Stimulated activated CD4-positive, alpha-beta T cell treated with anti-CD3 and anti-CD28 coated beads, Interleukin-15, amount 100 ng/mL, for 24 hours (primary cell): ENCODE measurements at regions not wholly inside any gene's neighbourhood (a gene's known extent, or its start where the extent isn't known, plus 50 kb on each side); places are given as distances from the start of the nearest gene placed in this dataset.

ENCODE experiments used
- DNase-seq: peaks from one replicate; pipeline ENCODE4 v3.0.0-alpha.2; 2020

DNA sequence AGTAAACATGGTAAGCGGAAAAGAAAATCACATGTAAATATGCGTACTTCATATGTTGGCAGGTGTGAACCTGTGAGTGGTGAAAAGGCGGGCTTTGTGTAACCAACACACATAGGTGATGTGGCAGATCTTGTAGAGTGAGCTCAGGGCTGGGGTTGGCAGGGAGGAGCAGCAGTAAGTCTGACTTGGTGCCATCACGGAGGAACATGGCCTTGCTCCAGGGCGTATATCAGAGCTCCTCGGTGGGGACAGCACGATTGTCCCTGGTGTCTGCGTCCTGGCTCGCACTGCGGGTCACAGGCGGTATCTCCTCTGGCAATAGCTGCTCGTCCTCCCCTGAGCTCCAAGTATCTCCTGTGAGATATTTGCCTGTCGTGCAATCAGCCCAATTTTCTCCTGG lies 733.6 kb downstream of the TRIML1 start:
- DNase-seq, result no peak

DNA sequence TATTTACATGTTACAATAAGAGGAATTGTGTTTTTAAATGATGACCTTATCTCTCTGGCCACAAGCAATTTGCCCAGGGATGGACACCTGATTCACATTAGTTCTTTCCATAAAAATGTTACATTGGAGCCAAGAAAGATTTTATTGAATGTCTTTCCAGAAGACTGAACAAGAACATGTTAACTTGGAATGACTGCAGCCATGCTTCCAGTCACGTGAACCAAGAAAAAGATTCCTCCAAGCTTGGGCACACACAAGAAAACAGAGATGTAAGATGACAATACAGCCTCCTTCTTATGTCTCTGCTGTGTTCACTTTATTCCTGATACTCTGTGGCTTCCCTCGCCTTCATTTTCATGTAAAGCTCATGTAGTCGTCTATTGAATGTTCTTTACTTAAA lies 737.6 kb downstream of the TRIML1 start:
- no peak for DNase-seq

DNA sequence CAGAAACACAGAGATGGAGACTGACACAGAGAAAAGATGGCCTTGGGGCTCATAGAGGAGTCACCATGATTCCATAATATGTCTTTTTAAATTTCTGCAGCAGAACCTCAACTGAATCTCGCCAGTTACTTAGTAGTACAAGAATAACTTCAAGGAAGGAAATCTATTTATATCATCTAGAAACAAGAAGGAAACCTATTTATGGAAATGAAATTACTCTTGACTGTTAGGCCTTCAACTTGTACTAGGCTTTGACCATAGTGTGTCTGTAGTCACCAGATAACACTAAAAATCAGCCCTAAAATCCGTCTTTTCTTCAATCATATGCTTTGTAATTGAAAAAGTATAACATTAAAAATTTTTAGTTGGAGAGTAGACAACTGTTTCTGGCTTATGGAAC lies 740.4 kb downstream of the TRIML1 start:
- no peak for DNase-seq

DNA sequence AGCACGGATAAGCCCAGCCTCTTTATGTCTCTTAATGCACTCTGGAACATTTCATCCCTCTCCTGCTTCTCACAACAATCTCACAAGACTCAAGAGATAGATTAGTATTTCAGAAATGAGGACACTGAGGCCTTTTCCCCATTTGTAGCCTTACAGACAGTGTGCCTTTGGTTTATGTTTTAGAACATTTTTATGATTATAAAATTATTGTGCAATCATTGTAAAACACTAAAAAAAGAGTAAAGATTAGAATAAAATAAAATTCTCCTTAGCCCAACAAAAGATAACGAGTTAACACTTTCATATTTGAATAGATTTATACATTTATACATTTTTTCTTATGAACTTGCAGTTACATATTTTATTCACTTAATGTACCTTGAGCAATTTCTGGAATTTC lies 748.7 kb downstream of the TRIML1 start:
- DNase-seq, result no peak

DNA sequence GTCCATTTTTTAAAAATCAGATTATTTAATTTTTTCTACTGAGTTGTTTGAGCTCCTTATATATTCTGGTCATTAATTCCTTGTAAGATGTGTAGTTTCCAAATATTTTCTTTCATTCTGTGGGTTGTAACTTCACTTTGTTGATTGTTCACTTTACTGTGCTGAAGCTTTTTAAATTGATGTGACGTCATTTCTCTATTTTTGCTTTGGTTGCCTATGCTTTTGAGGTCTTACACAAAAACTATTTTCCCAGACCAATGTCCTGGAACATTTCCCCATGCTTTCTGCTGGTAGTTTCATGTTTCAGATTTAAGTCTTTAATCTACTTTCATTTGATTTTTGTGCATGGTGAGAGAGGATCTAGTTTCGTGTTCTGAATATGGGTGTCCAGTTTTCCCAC lies 753.6 kb downstream of the TRIML1 start:
- no peak for DNase-seq

DNA sequence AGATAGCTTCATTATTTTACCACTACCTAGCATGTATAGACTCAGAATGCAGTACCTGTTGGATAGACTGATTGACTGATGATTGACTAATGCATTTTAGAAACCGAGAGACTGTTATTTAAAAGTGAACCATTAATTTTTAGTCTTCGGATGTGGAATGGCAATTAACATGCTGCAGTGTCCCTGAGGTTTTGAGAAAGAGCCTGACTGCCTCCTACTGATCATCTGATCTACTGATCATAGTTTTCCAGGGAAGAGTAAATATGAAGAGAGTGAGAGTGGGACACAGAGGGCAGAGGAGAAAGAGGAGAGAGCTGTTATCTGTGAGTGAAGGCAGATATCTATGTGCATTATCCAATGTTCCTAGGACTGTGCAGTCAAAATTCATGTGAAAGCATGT lies 764.7 kb downstream of the TRIML1 start:
- DNase-seq, result no peak

DNA sequence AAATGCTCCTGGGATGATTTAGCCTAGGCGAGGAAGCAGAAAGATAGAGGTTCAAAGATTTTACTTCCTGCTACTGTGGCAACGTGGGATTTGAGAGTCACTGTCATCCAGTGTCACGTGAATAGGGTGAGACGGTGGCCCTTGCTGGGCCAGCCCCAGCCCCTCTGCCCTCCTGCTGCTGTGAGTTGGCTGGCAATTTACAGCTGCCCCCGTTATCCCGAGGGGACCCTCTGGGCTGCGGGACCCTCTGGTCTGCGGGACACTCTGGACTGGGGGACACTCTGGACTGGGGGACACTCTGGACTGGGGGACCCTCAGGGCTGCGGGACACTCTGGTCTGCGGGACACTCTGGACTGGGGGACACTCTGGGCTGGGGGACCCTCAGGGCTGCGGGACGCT lies 765.4 kb downstream of the TRIML1 start:
- DNase-seq, result no peak

DNA sequence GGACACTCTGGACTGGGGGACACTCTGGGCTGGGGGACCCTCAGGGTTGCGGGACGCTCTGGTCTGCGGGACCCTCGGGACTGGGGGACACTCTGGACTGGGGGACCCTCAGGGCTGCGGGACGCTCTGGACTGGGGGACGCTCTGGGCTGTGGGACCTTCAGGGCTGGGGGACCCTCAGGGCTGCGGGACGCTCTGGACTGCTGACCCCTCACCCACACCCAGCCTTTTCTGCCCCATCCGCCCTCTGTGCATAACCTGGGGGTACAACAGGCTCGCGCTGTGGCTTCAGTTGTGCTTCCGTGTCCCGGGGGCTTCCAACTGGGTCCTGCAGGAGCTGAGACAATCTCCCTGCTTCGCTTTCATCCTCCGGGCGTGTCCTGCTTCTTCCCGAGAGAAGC lies 766.0 kb downstream of the TRIML1 start:
- no peak for DNase-seq

DNA sequence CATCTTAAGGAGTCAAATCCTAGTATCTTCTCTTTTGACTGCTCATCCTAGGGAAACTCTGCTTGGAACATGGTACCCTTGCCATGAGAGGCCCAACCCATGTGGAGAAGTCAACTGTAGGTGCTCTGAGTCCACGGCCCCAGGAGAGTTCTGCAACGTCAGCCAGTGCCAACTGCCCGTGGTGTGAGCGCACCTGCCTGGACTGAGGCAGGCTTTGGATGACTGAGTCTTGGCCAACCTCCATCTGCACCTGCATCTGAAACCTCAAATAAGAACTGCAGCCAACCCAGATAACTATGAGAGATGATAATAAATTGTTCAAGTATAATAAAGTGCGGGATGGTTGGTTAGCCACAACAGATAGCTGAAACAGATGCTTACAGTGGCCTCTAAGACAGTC lies 772.0 kb downstream of the TRIML1 start:
- DNase-seq, result no peak

DNA sequence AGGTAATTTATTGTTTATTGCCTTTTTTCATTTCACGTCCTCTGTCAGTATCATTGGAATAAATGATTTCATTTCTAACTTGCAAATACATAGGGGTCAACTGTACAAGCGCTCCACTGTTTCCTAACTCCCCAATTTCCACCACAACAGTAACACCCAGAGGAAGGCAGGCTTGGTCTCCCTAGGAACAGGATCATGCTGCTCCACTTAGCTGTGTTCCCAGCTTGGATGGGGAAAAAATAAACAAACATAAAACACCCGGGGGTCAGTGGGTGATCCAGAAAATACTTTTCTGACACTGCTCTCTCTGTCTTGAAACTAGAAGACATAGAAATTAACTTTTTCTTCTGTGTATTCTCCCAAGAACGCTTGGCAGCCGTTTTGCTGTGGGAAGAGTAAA lies 772.5 kb downstream of the TRIML1 start:
- DNase-seq, result no peak

DNA sequence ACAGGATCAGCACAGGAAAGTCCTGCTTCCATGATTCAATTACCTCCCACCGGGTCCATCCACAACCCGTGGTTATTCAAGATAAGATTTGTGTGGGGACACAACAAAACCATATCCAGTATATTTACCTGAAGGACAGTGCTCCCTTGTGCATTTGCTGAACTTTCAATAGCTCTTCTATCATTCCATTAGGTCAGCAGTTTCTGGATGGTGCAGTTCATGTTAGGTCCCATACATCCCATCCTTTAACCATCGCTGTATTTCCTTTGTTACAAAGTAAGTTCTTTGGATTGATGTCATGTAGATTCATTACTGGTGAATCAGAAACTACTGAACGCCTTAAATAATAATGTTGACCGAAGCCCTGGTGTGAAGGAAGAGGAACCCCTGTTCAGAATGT lies 775.9 kb downstream of the TRIML1 start:
- no peak for DNase-seq

DNA sequence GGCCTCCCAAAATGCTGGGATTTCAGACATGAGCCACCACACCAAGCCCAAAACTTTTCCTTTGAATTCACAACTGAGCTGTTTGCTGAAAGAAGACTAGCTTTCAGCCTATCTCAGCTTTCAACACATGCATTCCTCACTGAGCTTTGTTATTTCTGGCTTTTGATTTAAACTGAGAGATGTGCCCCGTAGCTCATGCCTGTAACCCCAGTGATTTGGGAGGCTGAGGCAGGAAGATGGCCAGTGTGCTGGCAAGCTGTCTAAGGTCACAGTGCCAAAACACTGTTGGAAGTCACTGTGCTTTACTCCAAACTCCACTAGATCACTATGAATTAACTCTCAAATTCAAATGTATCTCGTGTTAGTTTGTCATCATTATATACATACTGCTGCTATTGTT lies 779.5 kb downstream of the TRIML1 start:
- no peak for DNase-seq

DNA sequence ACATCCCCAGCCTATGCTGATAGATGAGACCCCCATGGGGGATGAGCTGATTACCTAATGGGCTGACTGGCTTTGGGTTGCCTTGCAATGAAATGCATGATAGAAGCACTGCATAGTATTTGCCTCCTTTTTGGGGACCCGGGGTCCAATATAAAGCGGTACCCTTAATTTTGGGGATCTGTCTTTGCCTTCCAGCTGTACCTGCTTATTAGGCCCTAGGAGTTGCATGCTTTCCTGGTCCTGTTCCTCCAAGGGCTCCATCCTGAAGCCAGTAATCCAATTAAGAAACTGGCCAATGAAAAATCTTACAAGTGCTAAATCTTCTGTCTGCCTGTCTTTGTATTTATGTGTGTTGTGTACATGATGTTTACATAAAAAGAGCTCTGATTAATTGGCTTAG lies 791.6 kb downstream of the TRIML1 start:
- peak; percentile 9 for DNase-seq

DNA sequence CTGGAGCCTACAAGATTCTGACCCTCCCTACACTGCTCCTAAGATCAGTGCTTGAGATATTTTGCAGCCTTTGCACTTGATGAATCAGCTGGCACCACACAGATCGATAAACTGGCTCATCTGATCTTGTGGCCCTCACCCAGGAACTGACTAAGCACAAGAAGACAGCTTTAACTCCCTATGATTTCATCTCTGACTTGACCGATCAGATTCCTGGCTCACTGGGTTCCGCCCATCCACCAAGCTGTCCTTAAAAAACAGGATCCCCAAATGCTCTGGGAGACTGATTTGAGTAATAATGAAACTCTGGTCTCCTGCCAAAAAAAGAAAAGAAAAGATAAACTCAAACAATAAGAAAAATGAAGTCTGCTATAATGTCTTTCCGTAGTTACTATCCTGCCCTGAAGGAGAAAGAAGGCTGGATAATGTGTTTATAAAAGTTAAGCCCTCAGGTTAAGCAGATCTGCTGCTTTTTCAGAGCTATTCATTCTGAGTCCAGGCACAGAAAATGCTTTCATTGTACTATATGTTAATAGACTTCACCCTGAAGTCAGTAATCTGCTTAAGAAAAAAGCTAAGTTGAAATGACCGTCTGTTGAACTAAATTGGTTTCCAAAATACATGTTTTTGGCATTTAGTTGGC lies 795.2 kb downstream of the TRIML1 start:
- DNase-seq, result no peak

DNA sequence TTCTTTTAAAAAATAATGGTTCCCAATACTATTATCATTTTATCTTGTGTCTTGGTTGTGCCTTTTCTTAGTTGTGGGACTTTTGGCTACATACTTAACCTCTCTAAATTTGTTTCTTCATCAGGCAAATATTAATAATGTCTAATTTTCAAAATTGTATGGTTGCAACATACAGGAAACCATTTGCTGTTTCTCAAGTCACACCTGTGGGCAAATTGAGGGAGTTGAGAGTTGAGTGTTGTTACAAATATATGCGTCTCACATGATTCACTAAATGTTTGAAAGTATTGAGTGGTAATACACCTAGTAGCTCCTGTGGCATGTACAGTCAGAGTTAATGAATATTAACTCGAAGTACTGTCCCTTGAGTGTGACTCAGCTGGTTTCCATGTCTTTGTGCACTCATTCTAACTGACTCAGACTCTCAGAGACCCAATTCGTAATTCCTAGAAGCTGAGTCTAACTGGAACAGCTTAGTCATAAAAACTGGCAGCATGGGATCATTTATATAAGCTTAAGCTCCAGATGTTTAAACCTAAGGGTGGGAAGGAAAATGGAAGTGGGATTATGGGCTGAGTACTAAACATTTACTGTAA lies 802.4 kb downstream of the TRIML1 start:
- DNase-seq, result no peak

DNA sequence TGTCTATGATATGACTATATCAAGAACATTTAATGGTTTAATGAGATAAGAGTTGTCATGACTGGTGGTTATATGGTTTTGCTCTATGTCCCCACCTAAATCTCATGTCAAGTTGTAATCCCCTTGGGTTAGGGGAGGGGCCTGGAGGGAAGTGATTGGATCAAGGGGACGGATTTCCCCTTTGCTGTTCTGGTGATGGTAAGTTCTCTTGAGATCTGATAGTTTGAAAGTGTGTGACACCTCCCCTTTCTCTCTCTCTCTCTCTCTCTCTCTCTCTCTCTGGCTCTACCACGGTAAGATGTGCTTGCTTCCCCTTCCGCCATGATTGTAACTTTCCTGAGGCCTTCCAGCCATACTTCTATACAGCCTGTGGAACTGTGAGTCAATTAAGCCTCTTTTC lies 803.4 kb downstream of the TRIML1 start:
- DNase-seq, result no peak

DNA sequence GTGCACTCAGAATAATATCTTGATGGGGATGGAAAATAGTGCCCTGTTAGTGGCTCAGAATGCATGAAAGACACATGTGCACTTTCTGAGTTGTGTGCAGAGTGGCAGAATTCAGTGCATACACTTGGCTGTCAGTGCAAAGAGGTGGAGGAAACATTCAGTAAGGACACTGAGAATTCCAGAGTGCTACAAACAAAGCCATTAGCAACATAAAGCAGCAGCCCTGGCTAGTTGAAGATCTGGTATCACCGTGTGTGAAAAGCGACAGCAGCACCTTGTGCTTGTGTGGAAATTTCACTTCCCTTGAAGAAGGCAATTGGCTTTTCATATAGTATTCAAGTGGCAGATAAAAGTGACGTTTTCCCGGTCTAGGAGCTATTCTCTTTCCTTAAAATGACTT lies 810.4 kb downstream of the TRIML1 start:
- DNase-seq, result no peak

DNA sequence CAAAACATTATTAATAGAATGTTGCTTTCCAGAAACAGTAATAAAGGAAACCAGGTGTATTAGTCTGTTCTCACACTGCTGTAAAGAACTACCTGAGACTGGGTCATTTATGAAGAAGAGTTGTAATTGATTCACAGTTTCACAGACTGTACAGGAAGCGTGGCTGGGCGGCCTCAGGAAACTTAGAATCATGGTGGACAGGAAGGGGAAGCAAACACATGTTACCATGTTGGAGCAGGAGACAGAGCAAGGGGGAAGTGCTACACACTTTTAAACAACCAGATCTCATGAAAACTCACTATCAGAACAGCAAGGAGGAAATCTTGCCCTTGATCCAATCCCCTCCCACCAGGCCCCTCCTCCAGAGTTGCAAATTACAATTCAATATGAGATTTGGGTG lies 815.8 kb downstream of the TRIML1 start:
- DNase-seq, result no peak

DNA sequence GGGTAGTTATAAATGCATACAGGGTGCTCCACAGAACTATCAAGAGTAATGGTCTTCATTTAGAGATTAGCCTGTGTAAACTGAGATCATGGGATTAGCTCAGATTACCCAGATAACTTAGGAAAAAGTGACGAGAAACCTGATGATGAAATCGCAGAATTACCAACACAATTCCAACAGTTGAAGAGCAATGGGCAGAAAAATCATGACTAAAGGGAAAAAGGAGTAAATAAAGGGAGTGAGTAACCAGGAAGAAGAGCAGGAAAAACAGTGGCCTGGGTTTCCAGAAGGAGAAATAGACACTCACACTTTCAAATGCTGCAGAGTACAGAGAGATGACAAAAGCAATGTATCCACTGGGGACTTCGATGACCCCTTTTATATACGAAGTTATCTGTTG lies 817.3 kb downstream of the TRIML1 start:
- DNase-seq, result no peak

DNA sequence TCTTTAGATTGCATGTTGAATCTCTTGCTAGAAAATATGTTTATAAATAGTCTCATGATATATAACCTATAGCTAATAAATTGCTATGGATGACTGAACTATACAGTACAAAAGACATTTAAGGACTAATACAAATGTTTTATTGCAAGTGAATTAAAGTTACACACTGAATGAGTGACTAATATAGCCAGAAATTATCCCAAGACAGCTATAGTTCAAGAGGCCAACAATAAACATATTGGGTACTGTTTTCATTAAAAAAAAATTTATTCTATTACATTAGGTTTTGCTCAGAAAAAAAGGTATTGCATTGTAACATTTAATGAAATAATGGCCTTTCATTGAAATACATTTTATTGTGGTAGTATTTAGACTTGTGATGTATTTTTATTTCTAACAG lies 819.1 kb downstream of the TRIML1 start:
- no peak for DNase-seq

DNA sequence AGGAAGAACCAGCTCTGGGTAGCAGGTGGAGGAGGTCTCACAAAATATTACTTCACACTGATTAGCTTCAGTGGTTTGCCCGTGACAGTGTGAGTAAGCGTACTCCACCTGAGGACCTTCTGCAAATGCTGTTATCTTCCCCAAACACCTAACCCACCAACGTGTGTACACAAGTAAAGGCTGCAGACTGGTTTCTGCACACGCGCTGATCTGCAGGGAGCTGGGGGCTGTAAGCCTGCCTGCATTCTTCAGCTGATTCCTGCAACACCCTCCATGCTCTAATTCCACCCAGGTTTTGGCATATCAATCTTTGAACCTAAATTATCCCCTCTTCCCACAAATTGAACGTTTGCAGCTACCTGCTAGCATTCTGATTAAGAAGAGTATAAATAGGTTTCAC lies 820.2 kb downstream of the TRIML1 start:
- DNase-seq, result no peak

DNA sequence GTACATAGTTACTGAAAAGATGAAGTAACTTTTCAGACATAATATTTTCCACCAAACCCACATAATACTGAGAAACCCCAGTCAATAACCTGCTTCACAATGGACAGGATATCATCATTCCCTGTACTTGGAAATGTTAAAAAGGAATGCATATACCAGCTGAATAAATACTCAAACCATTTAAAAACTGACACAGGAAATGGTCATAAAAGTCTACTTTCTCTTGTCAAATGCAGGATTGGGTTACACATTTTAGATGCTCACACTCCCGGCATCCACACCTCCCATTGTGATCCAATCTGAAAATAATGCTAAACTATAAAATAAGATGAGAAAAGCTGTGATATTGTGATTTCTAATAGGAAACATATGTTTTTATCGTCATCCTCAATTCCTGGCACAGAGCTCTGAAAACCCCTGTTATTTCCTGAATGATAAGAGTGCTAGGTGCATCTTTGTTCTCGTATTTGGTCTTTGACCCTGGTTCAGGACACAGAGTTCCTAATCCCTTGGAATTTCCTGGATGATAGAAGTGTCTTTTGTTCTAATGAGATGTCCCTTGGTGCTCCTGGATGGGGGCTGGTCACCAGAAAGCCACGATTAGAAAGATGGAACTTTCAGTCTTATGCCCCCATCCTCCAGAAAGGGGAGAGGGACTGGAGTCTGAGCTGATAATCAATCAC lies 821.3 kb downstream of the TRIML1 start:
- DNase-seq, result no peak

DNA sequence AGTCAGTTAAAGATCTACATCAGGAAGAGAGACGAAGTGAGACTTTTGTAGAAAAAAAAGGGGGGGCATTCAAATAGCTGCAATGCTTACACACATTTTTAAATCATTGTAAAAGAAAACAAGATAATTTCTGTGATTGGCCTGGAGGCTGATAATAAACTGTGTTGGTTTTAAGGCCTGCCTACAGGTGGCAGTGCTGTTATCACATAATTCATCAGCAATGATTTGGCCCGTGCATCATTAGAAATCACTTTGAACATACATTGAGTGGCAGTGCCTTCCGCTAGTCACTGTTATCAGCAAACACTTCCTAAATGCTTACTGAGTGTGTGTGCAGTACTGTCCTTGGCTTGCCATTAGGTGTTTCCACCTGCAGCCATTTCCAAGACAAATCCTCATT lies 831.9 kb downstream of the TRIML1 start:
- no peak for DNase-seq

DNA sequence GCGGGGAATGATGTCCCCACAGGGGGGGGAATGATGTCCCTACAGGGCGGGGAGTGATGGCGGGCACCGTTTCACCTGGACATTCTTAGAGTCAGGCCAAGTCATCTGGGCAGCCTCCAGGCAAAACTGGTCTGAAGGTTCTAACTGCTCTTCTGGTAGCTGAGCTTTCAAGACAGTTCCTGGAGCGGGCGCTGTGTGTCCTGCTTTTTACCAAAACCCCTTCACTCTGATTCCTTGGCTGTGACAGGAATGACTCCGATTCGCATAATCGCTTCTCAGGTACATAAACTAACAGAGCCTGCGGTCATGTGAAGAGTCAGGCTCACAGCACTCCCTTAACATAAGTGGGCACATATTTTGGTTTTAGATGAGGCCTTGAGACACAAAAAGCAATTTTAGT lies 836.0 kb downstream of the TRIML1 start:
- no peak for DNase-seq

DNA sequence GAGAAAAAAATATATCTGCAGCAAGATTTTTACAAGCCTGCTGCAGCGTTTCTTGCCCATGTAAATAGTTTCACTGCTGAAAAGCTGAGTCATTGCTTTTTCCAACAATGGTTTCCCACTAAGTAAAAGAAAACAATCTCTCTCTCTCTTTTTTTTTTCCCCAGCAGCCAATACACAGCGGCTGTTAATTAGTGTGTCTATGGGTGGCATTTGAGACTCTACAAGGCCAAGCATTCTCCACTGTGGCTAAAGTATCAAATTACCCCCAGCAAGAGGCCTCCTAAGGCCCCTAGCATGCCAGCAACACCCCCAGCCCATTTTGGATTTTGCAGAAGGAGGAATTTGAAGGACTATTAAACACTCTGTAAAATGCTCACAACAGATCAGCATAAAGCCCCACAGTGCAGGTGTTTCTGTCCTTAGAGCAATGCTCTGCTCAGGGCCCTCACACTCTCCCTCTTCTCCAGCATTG lies 837.4 kb downstream of the TRIML1 start:
- no peak for DNase-seq
